HG03520 (cell line): ENCODE measurements at regions not wholly inside any gene's neighbourhood (a gene's known extent, or its start where the extent isn't known, plus 50 kb on each side); places are given as distances from the start of the nearest gene placed in this dataset.
A peak's percentile ranks its signal among the peaks of the same experiment; 100 is the strongest.

Experiments used
- ATAC-seq: cut with Tn5 transposase; IDR thresholded peaks from one replicate; pipeline ENCODE4 v1.9.1; 2021; ENCODE audit warnings: mild to moderate bottlenecking, moderate library complexity; ENCODE audit not compliant: unreplicated experiment

- no peak for ATAC-seq
Observed at GRCh38 chr6:87860902-87861301, 158.9 kb upstream of the AKIRIN2 start.

DNA sequence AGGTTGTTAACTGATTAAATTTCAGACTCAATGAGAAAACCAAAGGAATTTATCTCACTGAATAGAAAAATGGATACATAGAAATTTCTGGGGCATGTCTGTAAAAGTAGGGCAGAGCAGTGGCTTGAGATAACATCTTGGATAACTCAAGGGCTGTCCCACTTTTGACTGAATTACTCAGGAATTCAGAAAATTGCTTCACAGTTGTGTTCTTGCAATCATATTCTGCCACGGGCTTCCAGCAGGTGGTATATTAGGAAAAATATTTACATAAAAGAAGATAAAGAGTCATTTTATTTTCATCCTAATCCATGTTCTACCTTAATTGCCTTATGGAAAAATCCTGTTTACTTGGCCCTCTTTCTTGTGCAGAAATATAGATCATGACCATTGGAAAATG, 156.4 kb upstream of the AKIRIN2 start:
- ATAC-seq = no peak

GRCh38 chr6:87851674-87852299, 149.8 kb upstream of the AKIRIN2 start:
- no peak for ATAC-seq

- ATAC-seq = no peak
Observed at GRCh38 chr6:87848616-87849015, 146.6 kb upstream of the AKIRIN2 start.

DNA sequence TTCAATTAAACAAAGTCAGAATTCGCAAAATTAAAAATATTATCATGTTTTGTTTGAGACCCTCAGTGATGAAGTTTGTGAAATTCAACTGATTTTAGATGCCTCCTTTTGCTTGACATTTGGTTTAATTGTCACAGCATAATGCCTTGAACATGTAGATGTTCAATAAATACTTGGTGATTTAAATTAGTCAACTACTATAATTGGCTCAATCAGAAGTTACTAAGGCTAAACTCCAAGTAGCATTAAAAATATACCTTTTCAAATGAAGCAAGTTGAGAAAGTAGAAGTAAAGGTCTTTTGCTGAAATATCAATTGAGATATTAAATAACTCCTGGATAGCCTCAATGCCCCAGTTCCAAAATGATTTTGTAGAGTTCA, 145.8 kb upstream of the AKIRIN2 start:
- no peak for ATAC-seq

DNA sequence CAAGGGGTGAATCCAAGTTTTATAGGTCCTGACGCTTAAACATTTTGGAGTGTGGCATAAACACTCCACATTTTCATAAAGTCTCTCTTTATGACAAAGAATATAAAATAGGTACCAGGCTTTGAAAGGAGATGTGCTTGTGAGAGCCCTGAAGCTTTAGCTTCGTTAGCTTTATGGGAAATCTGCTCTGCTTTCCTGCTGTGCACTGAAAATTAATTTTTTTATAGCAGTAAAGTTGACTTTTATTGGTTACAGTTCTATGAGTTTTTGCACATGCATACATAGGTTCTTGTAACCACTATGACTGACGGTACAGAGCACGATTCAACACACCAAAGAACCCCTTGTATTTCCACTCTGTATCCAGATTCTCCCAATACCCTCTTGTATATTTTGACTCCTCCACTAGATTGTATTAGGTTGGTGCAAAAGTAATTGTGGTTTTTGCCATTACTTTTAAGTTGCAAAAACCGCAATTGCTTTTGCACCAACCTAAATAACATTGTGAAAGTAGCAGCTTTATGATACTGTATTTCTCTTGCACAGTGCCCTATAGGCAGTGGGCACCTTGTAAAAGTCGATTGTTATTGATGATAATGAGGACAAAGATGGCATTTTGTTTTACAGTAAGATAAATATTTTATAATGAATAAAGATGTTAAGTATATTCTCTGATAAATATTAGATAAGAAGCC, 145.2 kb upstream of the AKIRIN2 start:
- ATAC-seq = no peak

DNA sequence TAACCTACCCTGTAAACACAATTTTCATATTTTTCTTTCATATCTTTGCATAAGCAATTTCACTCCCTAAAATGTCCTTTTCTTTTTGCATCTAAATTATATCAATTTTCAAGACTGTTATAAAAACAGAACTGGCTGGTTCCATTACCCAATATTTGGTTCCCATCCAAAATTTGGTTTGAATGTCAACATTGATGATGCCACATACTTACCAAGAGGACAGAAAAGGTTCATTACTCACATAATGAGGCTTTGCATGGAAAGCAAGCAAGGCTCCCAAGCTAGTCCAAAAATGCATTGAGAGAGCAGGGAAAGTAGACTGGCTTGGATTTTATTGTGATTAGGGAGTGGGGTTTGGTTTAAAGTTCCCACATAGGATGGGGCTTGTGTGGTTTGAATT, 144.4 kb upstream of the AKIRIN2 start:
- no peak for ATAC-seq

DNA sequence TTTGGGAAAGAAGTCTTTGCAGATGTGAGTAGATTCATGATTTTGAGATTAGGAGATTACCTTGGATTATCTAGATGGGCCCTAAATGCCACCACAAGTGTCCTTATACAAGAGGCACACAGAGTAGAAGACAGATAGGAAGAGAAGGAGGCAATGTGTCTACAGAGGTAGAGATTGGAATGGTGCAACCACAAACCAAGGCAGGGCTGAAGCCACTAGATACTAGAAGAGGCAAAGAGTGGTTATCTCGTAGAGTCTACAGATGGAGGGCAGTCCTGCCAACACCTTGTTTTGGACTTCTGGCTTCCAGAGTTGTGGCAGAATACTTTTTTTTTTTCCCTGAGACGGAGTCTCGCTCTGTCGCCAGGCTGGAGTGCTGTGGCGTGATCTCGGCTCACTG, 138.3 kb upstream of the AKIRIN2 start:
- no peak for ATAC-seq

DNA sequence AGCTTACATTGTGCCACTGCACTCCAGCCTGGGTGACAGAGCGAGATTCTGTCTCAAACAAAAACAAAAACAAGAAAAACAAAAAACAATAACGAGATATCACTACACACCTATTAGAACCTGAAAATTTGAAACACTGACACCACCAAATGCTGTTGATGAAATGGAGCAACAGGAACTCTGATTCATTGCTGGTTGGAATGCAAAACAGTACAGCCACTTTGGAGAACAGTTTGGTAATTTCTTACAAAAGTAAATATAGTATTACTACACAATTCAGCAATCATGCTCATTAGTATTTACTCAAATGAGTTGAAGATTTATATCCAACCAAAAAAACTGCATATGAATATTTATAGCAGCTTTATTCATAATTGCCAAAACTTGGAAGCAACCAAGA, 135.8 kb upstream of the AKIRIN2 start:
- ATAC-seq = no peak

GRCh38 chr6:87837444-87837843, 135.4 kb upstream of the AKIRIN2 start:
- ATAC-seq = no peak

- ATAC-seq = peak; percentile 56
Observed at GRCh38 chr6:87832025-87832825, 130.2 kb upstream of the AKIRIN2 start.

DNA sequence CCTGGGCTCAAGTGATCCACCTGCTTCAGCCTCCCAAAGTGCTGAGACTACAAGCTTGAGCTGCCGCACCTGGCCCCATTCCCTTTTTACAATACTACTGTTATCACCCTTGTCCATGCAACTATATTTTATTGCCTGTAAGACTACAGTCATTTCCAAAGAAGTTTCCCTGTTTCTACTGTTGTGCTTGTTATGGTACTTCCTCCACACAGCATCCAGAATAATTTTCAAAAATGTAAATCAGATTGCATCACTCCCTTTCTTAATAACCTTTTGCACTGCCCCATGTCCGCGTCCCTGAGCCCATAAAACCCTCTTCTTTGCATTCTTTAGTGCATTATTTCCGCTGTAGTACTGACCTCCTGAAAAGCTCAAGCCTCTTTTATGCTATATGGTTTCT, 128.9 kb upstream of the AKIRIN2 start:
- ATAC-seq = no peak

- ATAC-seq = no peak
Observed at GRCh38 chr6:87829622-87830121, 127.6 kb upstream of the AKIRIN2 start.

DNA sequence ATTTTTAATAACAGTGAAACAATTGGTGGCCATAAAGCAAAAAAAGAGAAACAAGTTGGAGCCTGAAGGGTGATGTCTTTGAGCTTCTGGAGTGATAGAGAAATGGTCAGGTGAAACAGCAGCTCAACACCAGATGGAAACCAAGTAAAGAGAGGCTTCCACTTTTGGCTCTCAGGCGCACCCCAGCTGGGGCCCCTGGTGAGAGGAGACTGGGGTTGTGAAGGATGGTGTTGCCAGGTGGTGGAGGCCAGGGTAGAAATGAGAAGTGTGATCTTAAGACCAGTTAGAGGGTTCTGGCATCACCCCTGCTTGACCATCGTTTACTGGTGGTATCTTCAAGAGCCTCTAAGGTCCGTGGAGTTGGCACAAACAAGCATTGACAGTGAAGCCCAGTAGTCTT, 126.0 kb upstream of the AKIRIN2 start:
- ATAC-seq = no peak

- ATAC-seq = no peak
Observed at GRCh38 chr6:87827346-87827745, 125.3 kb upstream of the AKIRIN2 start.

DNA sequence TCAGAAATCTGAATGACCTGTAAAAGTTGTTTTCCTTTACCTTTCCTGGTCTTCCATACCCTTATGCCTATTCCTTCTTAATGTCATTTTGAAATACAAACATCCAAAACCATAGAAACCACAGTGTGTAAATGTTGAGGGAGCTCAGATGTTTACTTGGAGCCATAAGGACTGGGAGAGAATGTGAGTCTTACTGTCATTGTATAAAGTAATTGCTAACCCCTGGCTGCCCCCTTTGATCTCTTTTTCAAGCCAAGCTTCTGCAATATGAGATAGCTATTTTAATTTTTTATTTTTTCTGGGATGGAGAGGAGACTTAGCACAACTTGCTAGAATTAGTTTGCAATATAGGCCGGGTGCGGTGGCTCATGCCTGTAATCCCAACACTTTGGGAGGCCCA, 124.4 kb upstream of the AKIRIN2 start:
- ATAC-seq = no peak

DNA sequence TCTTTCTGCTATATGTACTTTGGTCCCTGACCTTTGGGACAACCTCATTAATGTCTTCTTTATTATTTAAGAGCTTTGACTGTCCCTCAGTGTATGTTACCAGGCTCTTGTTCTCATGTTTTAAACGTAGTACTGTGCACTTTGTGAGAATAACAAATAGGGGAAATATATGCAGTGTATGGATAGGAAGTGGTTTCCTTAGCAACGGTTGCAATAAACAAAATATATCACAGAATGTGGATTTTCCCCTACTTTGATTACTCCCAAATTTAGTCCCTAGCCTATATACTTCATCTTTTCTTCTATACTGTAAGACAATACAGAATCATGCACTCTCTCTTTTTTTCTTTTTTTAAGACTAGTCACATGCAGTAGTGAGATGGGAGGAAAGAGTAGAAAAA, 123.8 kb upstream of the AKIRIN2 start:
- peak; percentile 69 for ATAC-seq

GRCh38 chr6:87824958-87825491, 123.0 kb upstream of the AKIRIN2 start:
- ATAC-seq = no peak

GRCh38 chr6:87822011-87822410, 120.0 kb upstream of the AKIRIN2 start:
- no peak for ATAC-seq

- no peak for ATAC-seq
Observed at GRCh38 chr6:87820343-87820984, 118.4 kb upstream of the AKIRIN2 start.

GRCh38 chr6:87817183-87817582, 115.2 kb upstream of the AKIRIN2 start:
- no peak for ATAC-seq
